Neural progenitor cell (in vitro differentiated cells): ENCODE measurements at regions not wholly inside any gene's neighbourhood (a gene's known extent, or its start where the extent isn't known, plus 50 kb on each side); places are given as distances from the start of the nearest gene placed in this dataset.

Experiments used
- DNase-seq: peaks from one replicate; pipeline ENCODE4 v3.0.0-alpha.2; 2016; ENCODE audit warnings: low spot score
- H2AFZ ChIP-seq: fragments of 200-600 bp; sonication (generic); replicated peaks from 2 replicates; pipeline ENCODE4 v1.6.1; 2016; ENCODE audit warnings: antibody characterized with exemption
- H3F3A ChIP-seq: fragments of 200-600 bp; sonication (generic); 2 replicates; pipeline ENCODE4 v1.6.1; 2016; ENCODE audit warnings: antibody characterized with exemption, low read depth
- H3K27ac ChIP-seq: fragments of 200-600 bp; sonication (generic); 2 replicates; pipeline ENCODE4 v1.5.1; 2016; ENCODE audit warnings: mild to moderate bottlenecking
- H3K27me3 ChIP-seq: fragments of 200-600 bp; sonication (generic); 2 replicates; pipeline ENCODE4 v1.6.1; 2016; ENCODE audit warnings: mild to moderate bottlenecking, moderate library complexity
- H3K36me3 ChIP-seq: fragments of 200-600 bp; sonication (generic); 2 replicates; pipeline ENCODE4 v1.5.1; 2016
- H3K4me1 ChIP-seq: fragments of 200-600 bp; sonication (generic); 2 replicates; pipeline ENCODE4 v1.6.1; 2016; ENCODE audit warnings: mixed run types
- H3K4me2 ChIP-seq: fragments of 200-600 bp; sonication (generic); 2 replicates; pipeline ENCODE4 v1.6.1; 2016
- H3K4me3 ChIP-seq: fragments of 200-600 bp; sonication (generic); 2 replicates; pipeline ENCODE4 v1.5.1; 2016
- H3K79me2 ChIP-seq: fragments of 200-600 bp; sonication (generic); 2 replicates; pipeline ENCODE4 v1.6.1; 2016; ENCODE audit warnings: low read depth
- H3K9ac ChIP-seq: fragments of 200-600 bp; sonication (generic); 2 replicates; pipeline ENCODE4 v1.6.1; 2016
- H3K9me3 ChIP-seq: fragments of 200-600 bp; sonication (generic); 2 replicates; pipeline ENCODE4 v1.5.1; 2016; ENCODE audit warnings: low read depth
- H4K20me1 ChIP-seq: fragments of 200-600 bp; sonication (generic); 2 replicates; pipeline ENCODE4 v1.6.1; 2016; ENCODE audit warnings: low read depth
- H3K27ac Mint-ChIP-seq: 3 replicates; pipeline ENCODE4 v1.8.0; 2021; ENCODE audit warnings: mixed read lengths
- H3K27me3 Mint-ChIP-seq: 2 replicates; pipeline ENCODE4 v1.8.0; 2022; ENCODE audit warnings: low read depth, mild to moderate bottlenecking, inconsistent platforms, moderate library complexity, mixed read lengths; ENCODE audit not compliant: insufficient read depth
- H3K36me3 Mint-ChIP-seq: 3 replicates; pipeline ENCODE4 v1.8.0; 2021; ENCODE audit warnings: mixed read lengths
- H3K4me1 Mint-ChIP-seq: 3 replicates; pipeline ENCODE4 v1.8.0; 2021; ENCODE audit warnings: mixed read lengths
- H3K4me3 Mint-ChIP-seq: 3 replicates; pipeline ENCODE4 v1.8.0; 2021; ENCODE audit warnings: mild to moderate bottlenecking, moderate library complexity, mixed read lengths
- H3K9me3 Mint-ChIP-seq: 3 replicates; pipeline ENCODE4 v1.8.0; 2020; ENCODE audit warnings: mixed read lengths
- CTCF ChIP-seq: fragments of 200-600 bp; sonication (generic); IDR thresholded peaks from 2 replicates; pipeline ENCODE4 v1.5.1; 2017; ENCODE audit warnings: antibody characterized with exemption, mild to moderate bottlenecking
- EZH2 ChIP-seq: fragments of 200-600 bp; sonication (generic); IDR thresholded peaks from 2 replicates; pipeline ENCODE4 v1.6.1; 2017; ENCODE audit warnings: antibody characterized with exemption, mild to moderate bottlenecking, moderate library complexity
- EZH2phosphoT487 ChIP-seq: fragments of 200-600 bp; sonication (generic); IDR thresholded peaks from 2 replicates; pipeline ENCODE4 v1.6.1; 2017; ENCODE audit warnings: antibody characterized with exemption

- peaks cover 2% of the 10 kb centered on the region for H3K27me3 Mint-ChIP-seq
- TF ChIP-seq EZH2 = no peak
- TF ChIP-seq CTCF = no peak
- TF ChIP-seq EZH2phosphoT487 = no peak
- H3K4me3 Mint-ChIP-seq = no peak overlapping the region
Measured at GRCh38 chr1:90162216-90162615, 167.3 kb downstream of the ZNF326 start.

GRCh38 chr1:90161625-90162024 lies 166.7 kb downstream of the ZNF326 start:
- H2AFZ ChIP-seq = no peak overlapping the region
- no peaks in the 10 kb centered on the region for H3K4me1 ChIP-seq
- Mint-ChIP-seq H3K4me3 (no peak overlapping the region), H3K36me3 (peaks cover 2% of the 10 kb centered on the region), H3K27me3 (no peaks in the 10 kb centered on the region), H3K4me1 (no peaks in the 10 kb centered on the region), H3K27ac (no peak overlapping the region), H3K9me3 (peaks cover 9% of the 10 kb centered on the region)
- H3K27ac ChIP-seq = no peak overlapping the region
- H3K4me3 ChIP-seq = no peak overlapping the region
- no peaks in the 10 kb centered on the region for H3F3A ChIP-seq
- no peaks in the 10 kb centered on the region for H3K9me3 ChIP-seq
- no peaks in the 10 kb centered on the region for H3K79me2 ChIP-seq
- no peaks in the 10 kb centered on the region for H3K36me3 ChIP-seq
- DNase-seq = no peak
- TF ChIP-seq EZH2 (no peak), CTCF (no peak), EZH2phosphoT487 (no peak)
- no peak overlapping the region for H3K9ac ChIP-seq
- no peak overlapping the region for H3K4me2 ChIP-seq
- H3K27me3 ChIP-seq = no peaks in the 10 kb centered on the region
- no peaks in the 10 kb centered on the region for H4K20me1 ChIP-seq

More at GRCh38 chr1:90162216-90162615, 167.3 kb downstream of the ZNF326 start:
- Histone ChIP-seq H3K27me3 (no peaks in the 10 kb centered on the region), H3K4me1 (no peaks in the 10 kb centered on the region), H3K4me2 (no peak overlapping the region), H3K4me3 (no peak overlapping the region), H2AFZ (no peak overlapping the region), H3K27ac (no peak overlapping the region), H3K36me3 (no peaks in the 10 kb centered on the region), H3F3A (no peaks in the 10 kb centered on the region), H4K20me1 (no peaks in the 10 kb centered on the region), H3K9me3 (no peaks in the 10 kb centered on the region), H3K79me2 (no peaks in the 10 kb centered on the region), H3K9ac (no peak overlapping the region)
- DNase-seq = no peak
- Mint-ChIP-seq H3K36me3 (peaks cover 3% of the 10 kb centered on the region), H3K4me1 (no peaks in the 10 kb centered on the region), H3K9me3 (peaks cover 12% of the 10 kb centered on the region), H3K27ac (no peak overlapping the region)

- Mint-ChIP-seq H3K9me3 (peaks cover 10% of the 10 kb centered on the region), H3K27me3 (no peaks in the 10 kb centered on the region), H3K36me3 (no peaks in the 10 kb centered on the region), H3K27ac (no peak overlapping the region), H3K4me1 (no peaks in the 10 kb centered on the region), H3K4me3 (no peak overlapping the region)
- no peaks in the 10 kb centered on the region for H3K4me1 ChIP-seq
- no peaks in the 10 kb centered on the region for H3K27me3 ChIP-seq
- H3K9me3 ChIP-seq = no peaks in the 10 kb centered on the region
- no peaks in the 10 kb centered on the region for H3K36me3 ChIP-seq
- no peak overlapping the region for H3K9ac ChIP-seq
- no peak overlapping the region for H3K27ac ChIP-seq
- H3K79me2 ChIP-seq = no peaks in the 10 kb centered on the region
- TF ChIP-seq EZH2phosphoT487 (no peak), CTCF (no peak), EZH2 (no peak)
- no peaks in the 10 kb centered on the region for H4K20me1 ChIP-seq
- no peaks in the 10 kb centered on the region for H3F3A ChIP-seq
- DNase-seq = no peak
- no peak overlapping the region for H3K4me2 ChIP-seq
- H2AFZ ChIP-seq = no peak overlapping the region
- no peak overlapping the region for H3K4me3 ChIP-seq
Measured at GRCh38 chr1:90155721-90156487, 161.0 kb downstream of the ZNF326 start.
